Loucy (cell line): ENCODE measurements at regions not wholly inside any gene's neighbourhood (a gene's known extent, or its start where the extent isn't known, plus 50 kb on each side); places are given as distances from the start of the nearest gene placed in this dataset.

Experiments used
- H2AFZ ChIP-seq: fragments of 200-600 bp; sonication (generic); 2 replicates; pipeline ENCODE4 v1.6.0; 2016; ENCODE audit warnings: antibody characterized with exemption, mild to moderate bottlenecking, low read length, moderate library complexity
- H3F3A ChIP-seq: fragments of 200-600 bp; 2 replicates; pipeline ENCODE4 v1.6.0; 2016; ENCODE audit warnings: antibody characterized with exemption, low read depth, mild to moderate bottlenecking
- H3K27me3 ChIP-seq: fragments of 200-600 bp; sonication (generic); 2 replicates; pipeline ENCODE4 v1.6.1; 2014; ENCODE audit warnings: low read length, mild to moderate bottlenecking; ENCODE audit not compliant: insufficient read depth, poor library complexity, severe bottlenecking
- H3K36me3 ChIP-seq: fragments of 200-600 bp; sonication (generic); 2 replicates; pipeline ENCODE4 v1.6.1; 2016; ENCODE audit warnings: low read length; ENCODE audit not compliant: insufficient read depth
- H3K4me1 ChIP-seq: fragments of 200-600 bp; sonication (generic); 2 replicates; pipeline ENCODE4 v1.5.1; 2014; ENCODE audit warnings: low read length, mild to moderate bottlenecking; ENCODE audit not compliant: insufficient read depth, poor library complexity, severe bottlenecking
- H3K4me2 ChIP-seq: fragments of 200-600 bp; sonication (generic); 2 replicates; pipeline ENCODE4 v1.6.0; 2014; ENCODE audit warnings: antibody characterized with exemption, low read length, low read depth, mild to moderate bottlenecking; ENCODE audit not compliant: poor library complexity, severe bottlenecking
- H3K4me3 ChIP-seq: fragments of 200-600 bp; sonication (generic); 2 replicates; pipeline ENCODE4 v1.5.1; 2014; ENCODE audit warnings: low read length, mild to moderate bottlenecking, mixed read lengths; ENCODE audit not compliant: poor library complexity, severe bottlenecking
- H3K79me2 ChIP-seq: fragments of 200-600 bp; sonication (generic); 2 replicates; pipeline ENCODE4 v1.6.1; 2014; ENCODE audit warnings: low read length; ENCODE audit not compliant: insufficient read depth
- H3K9ac ChIP-seq: fragments of 200-600 bp; sonication (generic); 2 replicates; pipeline ENCODE4 v1.6.0; 2014; ENCODE audit warnings: mild to moderate bottlenecking, low read depth, low read length, moderate library complexity; ENCODE audit not compliant: poor library complexity, severe bottlenecking
- H3K9me2 ChIP-seq: fragments of 200-600 bp; sonication (generic); replicated peaks from 2 replicates; pipeline ENCODE4 v1.6.1; 2016; ENCODE audit warnings: low read depth, low read length, mixed read lengths
- H3K9me3 ChIP-seq: fragments of 200-600 bp; sonication (generic); 2 replicates; pipeline ENCODE4 v1.6.1; 2014; ENCODE audit warnings: mild to moderate bottlenecking, antibody characterized with exemption, low read length, low read depth; ENCODE audit not compliant: insufficient read depth
- H4K20me1 ChIP-seq: fragments of 200-600 bp; sonication (generic); 2 replicates; pipeline ENCODE4 v1.6.0; 2014; ENCODE audit warnings: antibody characterized with exemption, low read length, mild to moderate bottlenecking; ENCODE audit not compliant: insufficient read depth, poor library complexity, severe bottlenecking
- CTCF ChIP-seq: fragments of 200-600 bp; sonication (generic); conservative IDR thresholded peaks from 2 replicates; pipeline ENCODE4 v1.5.1; 2014; ENCODE audit warnings: mild to moderate bottlenecking, antibody characterized with exemption, low read length
- EZH2phosphoT487 ChIP-seq: fragments of 200-600 bp; IDR thresholded peaks from 2 replicates; pipeline ENCODE4 v1.6.1; 2018; ENCODE audit warnings: antibody characterized with exemption, mild to moderate bottlenecking, moderate library complexity, borderline replicate concordance

- Histone ChIP-seq H3K9me3 (peaks cover 4% of the 10 kb centered on the region; the same call in 1 of the 2 replicates), H3K36me3 (no peaks in the 10 kb centered on the region), H3K9me2 (no peaks in the 10 kb centered on the region), H2AFZ (no peak overlapping the region), H3K4me3 (no peak overlapping the region), H3K9ac (no peak overlapping the region), H3K27me3 (no peaks in the 10 kb centered on the region), H3K79me2 (no peaks in the 10 kb centered on the region), H4K20me1 (no peaks in the 10 kb centered on the region), H3K4me2 (no peak overlapping the region), H3K4me1 (no peaks in the 10 kb centered on the region), H3F3A (no peaks in the 10 kb centered on the region)
- no peak for TF ChIP-seq EZH2phosphoT487
- no peak for TF ChIP-seq CTCF
Observed at GRCh38 chr4:186422296-186422695, 133.1 kb downstream of the MTNR1A start.

DNA sequence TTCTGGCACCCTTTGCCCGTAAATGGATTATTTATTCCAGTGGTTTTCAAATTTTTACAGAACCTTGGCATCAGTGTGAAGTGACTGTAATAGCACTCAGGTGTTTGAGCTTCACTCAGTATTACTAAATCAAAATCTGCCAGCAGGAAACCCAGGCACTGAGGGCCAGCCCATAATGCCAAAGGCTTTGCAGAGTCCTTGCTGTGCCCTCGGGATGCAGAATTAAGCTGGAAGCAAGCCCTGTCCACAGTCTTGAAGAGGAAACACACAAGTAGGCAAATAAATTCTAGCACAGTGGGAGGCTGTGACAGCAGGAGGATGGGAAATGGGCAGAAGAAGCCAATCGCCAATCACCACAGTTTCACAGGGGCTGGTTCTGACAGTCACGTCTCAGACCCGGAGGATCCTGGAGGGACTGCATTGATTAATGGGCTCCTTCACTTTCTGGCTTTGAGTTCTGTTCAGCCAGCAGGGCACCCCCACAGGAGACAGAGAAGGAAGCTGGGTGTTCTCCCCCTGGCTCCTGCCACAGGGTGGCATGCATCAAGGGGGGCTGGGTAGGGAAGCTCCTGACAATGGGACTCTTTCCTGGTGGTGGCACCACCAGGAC lies 138.8 kb downstream of the MTNR1A start:
- Histone ChIP-seq H2AFZ (no peak overlapping the region), H3K79me2 (no peaks in the 10 kb centered on the region), H3K27me3 (no peaks in the 10 kb centered on the region), H4K20me1 (no peaks in the 10 kb centered on the region), H3K9me3 (peaks cover 7% of the 10 kb centered on the region; the same call in 1 of the 2 replicates), H3K4me2 (no peak overlapping the region), H3K4me1 (no peaks in the 10 kb centered on the region), H3K9me2 (no peaks in the 10 kb centered on the region), H3F3A (no peaks in the 10 kb centered on the region), H3K4me3 (no peak overlapping the region), H3K36me3 (no peaks in the 10 kb centered on the region), H3K9ac (no peak overlapping the region)
- TF ChIP-seq CTCF (no peak), EZH2phosphoT487 (no peak)

DNA sequence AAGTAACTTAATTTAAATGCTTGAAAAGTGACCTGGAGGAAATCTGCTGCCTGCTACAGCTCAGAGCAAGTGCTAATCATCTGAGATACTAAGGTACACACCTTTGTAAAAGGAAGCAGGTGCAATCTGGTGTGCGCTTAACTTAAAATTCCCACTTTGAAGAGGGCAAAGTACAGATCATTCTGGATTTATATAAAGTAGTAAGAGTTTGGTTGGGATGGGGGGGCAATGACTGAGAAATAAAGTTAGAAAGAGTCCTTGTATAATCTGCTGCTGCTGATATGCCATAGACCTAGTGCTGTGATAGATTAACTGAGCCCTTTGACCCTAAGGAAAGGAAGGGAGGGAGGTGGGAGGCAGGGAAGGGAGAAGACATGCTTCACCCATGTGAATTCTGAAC lies 141.0 kb downstream of the MTNR1A start:
- TF ChIP-seq EZH2phosphoT487 (no peak), CTCF (no peak)
- Histone ChIP-seq H3K9me2 (no peaks in the 10 kb centered on the region), H2AFZ (no peak overlapping the region), H3K4me1 (no peaks in the 10 kb centered on the region), H3K9ac (no peak overlapping the region), H3K4me3 (no peak overlapping the region), H3K27me3 (no peaks in the 10 kb centered on the region), H3K4me2 (no peak overlapping the region), H3K36me3 (no peaks in the 10 kb centered on the region), H3F3A (no peaks in the 10 kb centered on the region), H3K79me2 (no peaks in the 10 kb centered on the region), H4K20me1 (no peaks in the 10 kb centered on the region), H3K9me3 (peaks cover 4% of the 10 kb centered on the region; the same call in 1 of the 2 replicates)
